GM23338 (cell line): ENCODE measurements at regions not wholly inside any gene's neighbourhood (a gene's known extent, or its start where the extent isn't known, plus 50 kb on each side); places are given as distances from the start of the nearest gene placed in this dataset.

Experiments
- ATAC-seq: fragments of 200-7000 bp; cut with Tn5 transposase; 3 replicates; pipeline ENCODE4 v1.9.1; 2020
- DNase-seq: peaks from one replicate; pipeline ENCODE4 v3.0.0-alpha.2; 2015; ENCODE audit warnings: low spot score
- H2AFZ ChIP-seq: fragments of 200-600 bp; sonication (generic); 2 replicates; pipeline ENCODE4 v1.8.0; 2016; ENCODE audit warnings: antibody characterized with exemption, mild to moderate bottlenecking, moderate library complexity
- H3F3A ChIP-seq: fragments of 200-600 bp; sonication (generic); replicated peaks from 2 replicates; pipeline ENCODE4 v1.8.0; 2017; ENCODE audit warnings: antibody characterized with exemption, mixed run types, low read depth
- H3K27ac ChIP-seq: fragments of 200-600 bp; sonication (generic); 2 replicates; pipeline ENCODE4 v1.6.1; 2016; ENCODE audit warnings: low read depth
- H3K27me3 ChIP-seq: fragments of 200-600 bp; sonication (generic); 2 replicates; pipeline ENCODE4 v1.8.0; 2016; ENCODE audit warnings: mild to moderate bottlenecking, mixed run types, moderate library complexity; ENCODE audit not compliant: insufficient read depth
- H3K36me3 ChIP-seq: fragments of 200-600 bp; sonication (generic); 2 replicates; pipeline ENCODE4 v1.8.0; 2016; ENCODE audit warnings: mild to moderate bottlenecking; ENCODE audit not compliant: insufficient read depth
- H3K4me1 ChIP-seq: fragments of 200-600 bp; sonication (generic); 2 replicates; pipeline ENCODE4 v1.8.0; 2016; ENCODE audit warnings: mild to moderate bottlenecking, moderate library complexity; ENCODE audit not compliant: insufficient read depth
- H3K4me2 ChIP-seq: fragments of 200-600 bp; sonication (generic); 2 replicates; pipeline ENCODE4 v1.7.1; 2017; ENCODE audit warnings: mixed run types
- H3K4me3 ChIP-seq: fragments of 200-600 bp; sonication (generic); 2 replicates; pipeline ENCODE4 v1.6.1; 2016; ENCODE audit warnings: mixed run types
- H3K79me2 ChIP-seq: fragments of 200-600 bp; sonication (generic); replicated peaks from 2 replicates; pipeline ENCODE4 v1.8.0; 2017; ENCODE audit warnings: mild to moderate bottlenecking; ENCODE audit not compliant: insufficient read depth
- H3K9me2 ChIP-seq: fragments of 200-600 bp; sonication (generic); 2 replicates; pipeline ENCODE4 v1.8.0; 2017; ENCODE audit not compliant: insufficient read depth
- H4K20me1 ChIP-seq: fragments of 200-600 bp; sonication (generic); replicated peaks from 2 replicates; pipeline ENCODE4 v1.8.0; 2017; ENCODE audit warnings: mild to moderate bottlenecking; ENCODE audit not compliant: insufficient read depth
- H3K27ac Mint-ChIP-seq: 2 replicates; pipeline ENCODE4 v1.8.0; 2020; ENCODE audit warnings: inconsistent platforms, mild to moderate bottlenecking, moderate library complexity, mixed read lengths
- H3K27me3 Mint-ChIP-seq: 3 replicates; pipeline ENCODE4 v1.8.0; 2022; ENCODE audit warnings: low read depth, mild to moderate bottlenecking, moderate library complexity, mixed read lengths, inconsistent platforms; ENCODE audit not compliant: insufficient read depth, poor library complexity
- H3K36me3 Mint-ChIP-seq: 3 replicates; pipeline ENCODE4 v1.8.0; 2021; ENCODE audit warnings: low read depth, mild to moderate bottlenecking, inconsistent platforms, moderate library complexity, mixed read lengths
- H3K4me1 Mint-ChIP-seq: 3 replicates; pipeline ENCODE4 v1.8.0; 2020; ENCODE audit warnings: mild to moderate bottlenecking, inconsistent platforms, mixed read lengths
- H3K4me3 Mint-ChIP-seq: 3 replicates; pipeline ENCODE4 v1.8.0; 2021; ENCODE audit warnings: moderate library complexity, mild to moderate bottlenecking, inconsistent platforms, mixed read lengths
- H3K9me3 Mint-ChIP-seq: 3 replicates; pipeline ENCODE4 v1.8.0; 2020; ENCODE audit warnings: moderate library complexity, mild to moderate bottlenecking, inconsistent platforms, mixed read lengths
- CREB1 ChIP-seq: fragments of 250-450 bp; sonication (Bioruptor Pico); IDR thresholded peaks from 2 replicates; pipeline ENCODE4 v1.5.0; 2020; ENCODE audit warnings: low read depth, mild to moderate bottlenecking, moderate library complexity
- CTCF ChIP-seq, 2 experiments: fragments of 200-600 bp in 1 of 2; sonication (generic) in 1 of 2; conservative IDR thresholded peaks; 2 replicates each; pipeline versions ENCODE4 v1.5.1 to v1.6.1; 2016 to 2017; ENCODE audit warnings: antibody characterized with exemption in 2 of 2, low read depth in 2 of 2, mild to moderate bottlenecking in 2 of 2, moderate library complexity in 1 of 2
- ETS1 ChIP-seq: IDR thresholded peaks from 2 replicates; pipeline ENCODE4 v1.6.1; 2016; ENCODE audit warnings: antibody characterized with exemption
- EZH2 ChIP-seq: fragments of 200-600 bp; sonication (generic); IDR thresholded peaks from one replicate; pipeline ENCODE4 v1.8.0; 2017; ENCODE audit warnings: antibody characterized with exemption, mild to moderate bottlenecking, low read depth; ENCODE audit not compliant: unreplicated experiment
- EZH2phosphoT487 ChIP-seq: fragments of 200-600 bp; sonication (generic); IDR thresholded peaks from one replicate; pipeline ENCODE4 v1.8.1; 2018; ENCODE audit warnings: antibody characterized with exemption; ENCODE audit not compliant: unreplicated experiment
- JUNB ChIP-seq: IDR thresholded peaks from one replicate; pipeline ENCODE4 v1.6.1; 2016; ENCODE audit warnings: antibody characterized with exemption; ENCODE audit not compliant: unreplicated experiment
- NANOG ChIP-seq: IDR thresholded peaks from 2 replicates; pipeline ENCODE4 v1.6.1; 2016; ENCODE audit warnings: antibody characterized with exemption, borderline replicate concordance
- POLR2AphosphoS5 ChIP-seq: IDR thresholded peaks from 2 replicates; pipeline ENCODE4 v1.6.1; 2016; ENCODE audit warnings: antibody characterized with exemption, low read depth
- REST ChIP-seq: IDR thresholded peaks from one replicate; pipeline ENCODE4 v1.6.1; 2018; ENCODE audit warnings: antibody characterized with exemption; ENCODE audit not compliant: unreplicated experiment
- STAT1 ChIP-seq: IDR thresholded peaks from one replicate; pipeline ENCODE4 v1.6.1; 2016; ENCODE audit warnings: antibody characterized with exemption; ENCODE audit not compliant: unreplicated experiment
- ZNF114 ChIP-seq: fragments of 250-450 bp; sonication (Bioruptor Pico); IDR thresholded peaks from 2 replicates; pipeline ENCODE4 v1.5.0; 2020; ENCODE audit warnings: mild to moderate bottlenecking, moderate library complexity
- ZNF331 ChIP-seq: fragments of 250-450 bp; sonication (Bioruptor Pico); IDR thresholded peaks from 2 replicates; pipeline ENCODE4 v1.5.0; 2020; ENCODE audit warnings: low read depth, mild to moderate bottlenecking, moderate library complexity
- ZNF462 ChIP-seq: fragments of 250-450 bp; sonication (Bioruptor Pico); IDR thresholded peaks from 2 replicates; pipeline ENCODE4 v1.5.0; 2020; ENCODE audit warnings: mild to moderate bottlenecking, moderate library complexity

GRCh38 chr12:90390947-90391346 lies 564.0 kb downstream of the CCER1 start:
- H3K9me2 ChIP-seq, result no peaks in the 10 kb centered on the region
- H3K27ac ChIP-seq, result no peak overlapping the region
- no peaks in the 10 kb centered on the region for H3K36me3 ChIP-seq
- no peaks in the 10 kb centered on the region for H3K4me1 ChIP-seq
- H3K79me2 ChIP-seq, result no peaks in the 10 kb centered on the region
- TF ChIP-seq REST (no peak), NANOG (no peak), EZH2phosphoT487 (no peak), ZNF331 (CRISPR knock-in tag) (no peak), ZNF114 (CRISPR knock-in tag) (no peak), ZNF462 (CRISPR knock-in tag) (no peak), ETS1 (no peak), CREB1 (CRISPR knock-in tag) (no peak), CTCF (conservative IDR thresholded peaks at IDR 0.05; ENCODE audit: low read depth in 2 of 2) (no peak), JUNB (no peak), EZH2 (no peak), POLR2AphosphoS5 (no peak), STAT1 (no peak)
- no peak overlapping the region for H3K4me3 ChIP-seq
- Mint-ChIP-seq H3K4me3 (no peak overlapping the region), H3K4me1 (no peaks in the 10 kb centered on the region), H3K9me3 (peaks cover 3% of the 10 kb centered on the region; the same call in 1 of the 3 replicates), H3K27ac (no peak overlapping the region), H3K36me3 (no peaks in the 10 kb centered on the region), H3K27me3 (peaks cover 4% of the 10 kb centered on the region)
- H3F3A ChIP-seq, result no peaks in the 10 kb centered on the region
- no peaks in the 10 kb centered on the region for H4K20me1 ChIP-seq
- DNase-seq (no peak), ATAC-seq (no peak)
- H2AFZ ChIP-seq, result no peak overlapping the region
- H3K27me3 ChIP-seq, result no peaks in the 10 kb centered on the region
- H3K4me2 ChIP-seq, result no peak overlapping the region
